Endodermal cell (in vitro differentiated cells): ENCODE measurements at regions not wholly inside any gene's neighbourhood (a gene's known extent, or its start where the extent isn't known, plus 50 kb on each side); places are given as distances from the start of the nearest gene placed in this dataset.
A peak's percentile ranks its signal among the peaks of the same experiment; 100 is the strongest.

Source experiments
- DNase-seq: peaks from one replicate; pipeline ENCODE4 v3.0.0-alpha.2; 2017
- H3K27ac ChIP-seq: 2 replicates; pipeline ENCODE4 v1.5.1; 2013; ENCODE audit warnings: mild to moderate bottlenecking, low read depth, low read length, moderate library complexity
- H3K27me3 ChIP-seq: 2 replicates; pipeline ENCODE4 v1.6.1; 2013; ENCODE audit warnings: mild to moderate bottlenecking, low read length, moderate library complexity; ENCODE audit not compliant: insufficient read depth, control insufficient read depth, poor library complexity, severe bottlenecking
- H3K36me3 ChIP-seq: 2 replicates; pipeline ENCODE4 v1.7.0; 2013; ENCODE audit warnings: mild to moderate bottlenecking, low read length, moderate library complexity; ENCODE audit not compliant: control insufficient read depth, insufficient read depth
- H3K4me1 ChIP-seq: one replicate; pipeline ENCODE4 v1.7.0; 2013; ENCODE audit warnings: low read length; ENCODE audit not compliant: control insufficient read depth, insufficient read depth
- H3K4me3 ChIP-seq: 2 replicates; pipeline ENCODE4 v1.5.1; 2013; ENCODE audit warnings: mild to moderate bottlenecking, low read length, moderate library complexity
- H3K9ac ChIP-seq: 2 replicates; pipeline ENCODE4 v1.6.1; 2013; ENCODE audit warnings: mild to moderate bottlenecking, low read length, moderate library complexity; ENCODE audit not compliant: poor library complexity, severe bottlenecking; ENCODE audit errors: extremely low read depth
- H3K9me3 ChIP-seq: 2 replicates; pipeline ENCODE4 v1.6.1; 2013; ENCODE audit warnings: mild to moderate bottlenecking, low read length, moderate library complexity; ENCODE audit not compliant: control insufficient read depth
- H3K27ac Mint-ChIP-seq: 2 replicates; pipeline ENCODE4 v1.8.0; 2020; ENCODE audit warnings: mixed read lengths
- H3K27me3 Mint-ChIP-seq: 2 replicates; pipeline ENCODE4 v1.8.0; 2021; ENCODE audit warnings: mild to moderate bottlenecking, mixed read lengths; ENCODE audit not compliant: insufficient read depth
- H3K36me3 Mint-ChIP-seq: 2 replicates; pipeline ENCODE4 v1.8.0; 2020; ENCODE audit warnings: low read depth, mixed read lengths
- H3K4me1 Mint-ChIP-seq: 2 replicates; pipeline ENCODE4 v1.8.0; 2020; ENCODE audit warnings: mixed read lengths
- H3K4me3 Mint-ChIP-seq: 2 replicates; pipeline ENCODE4 v1.8.0; 2020; ENCODE audit warnings: mild to moderate bottlenecking, moderate library complexity, mixed read lengths
- H3K9me3 Mint-ChIP-seq: 2 replicates; pipeline ENCODE4 v1.8.0; 2020; ENCODE audit warnings: mild to moderate bottlenecking, mixed read lengths
- WGBS, 2 experiments: methylation state at CpG; one replicate each; pipeline versions ENCODE4 v1.1.5 to v1.1.7; 2013; ENCODE audit warnings: missing lambda C conversion rate in 2 of 2, mixed read lengths in 1 of 2; ENCODE audit not compliant: insufficient coverage in 1 of 2, insufficient read length in 1 of 2; 5-methylcytosine and 5-hydroxymethylcytosine counted together
- TF ChIP-seq, protein P1 (sequence below): fragments of 200-600 bp; sonication (generic); conservative IDR thresholded peaks from 2 replicates; pipeline ENCODE4 v1.5.0; 2021; ENCODE audit warnings: antibody characterized with exemption, mild to moderate bottlenecking

DNA sequence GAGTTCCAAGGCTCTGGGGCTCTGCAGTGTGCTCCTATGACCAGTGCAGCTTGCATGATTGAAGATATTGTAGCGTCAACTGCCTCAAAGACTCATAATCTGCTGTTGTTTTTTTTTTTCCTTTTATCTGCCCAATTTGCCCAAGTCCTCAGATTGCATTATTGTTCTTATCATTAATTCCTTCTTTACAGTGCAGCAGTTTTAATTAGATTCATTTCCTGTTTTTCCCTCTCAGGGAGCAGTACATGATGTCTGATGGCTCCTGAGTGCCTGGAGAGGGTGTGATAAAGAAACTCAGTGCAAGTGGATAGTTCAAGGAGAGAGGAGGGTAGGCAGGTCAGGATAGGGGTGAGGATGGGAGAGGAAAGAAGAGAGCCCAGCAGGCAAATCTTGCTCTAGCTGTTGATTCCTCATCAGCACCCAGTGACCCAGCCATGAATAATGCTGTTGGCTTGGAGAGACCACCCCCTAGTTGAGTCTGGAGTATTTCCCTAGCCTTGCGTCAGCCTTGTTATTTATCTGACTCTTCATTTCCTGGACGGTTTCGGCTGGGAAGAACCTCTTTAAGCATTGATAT is 219.6 kb upstream of the SESN3 start:
- TF ChIP-seq, protein P1, sequence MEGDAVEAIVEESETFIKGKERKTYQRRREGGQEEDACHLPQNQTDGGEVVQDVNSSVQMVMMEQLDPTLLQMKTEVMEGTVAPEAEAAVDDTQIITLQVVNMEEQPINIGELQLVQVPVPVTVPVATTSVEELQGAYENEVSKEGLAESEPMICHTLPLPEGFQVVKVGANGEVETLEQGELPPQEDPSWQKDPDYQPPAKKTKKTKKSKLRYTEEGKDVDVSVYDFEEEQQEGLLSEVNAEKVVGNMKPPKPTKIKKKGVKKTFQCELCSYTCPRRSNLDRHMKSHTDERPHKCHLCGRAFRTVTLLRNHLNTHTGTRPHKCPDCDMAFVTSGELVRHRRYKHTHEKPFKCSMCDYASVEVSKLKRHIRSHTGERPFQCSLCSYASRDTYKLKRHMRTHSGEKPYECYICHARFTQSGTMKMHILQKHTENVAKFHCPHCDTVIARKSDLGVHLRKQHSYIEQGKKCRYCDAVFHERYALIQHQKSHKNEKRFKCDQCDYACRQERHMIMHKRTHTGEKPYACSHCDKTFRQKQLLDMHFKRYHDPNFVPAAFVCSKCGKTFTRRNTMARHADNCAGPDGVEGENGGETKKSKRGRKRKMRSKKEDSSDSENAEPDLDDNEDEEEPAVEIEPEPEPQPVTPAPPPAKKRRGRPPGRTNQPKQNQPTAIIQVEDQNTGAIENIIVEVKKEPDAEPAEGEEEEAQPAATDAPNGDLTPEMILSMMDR: no peak
- H3K9me3 ChIP-seq: no peaks in the 10 kb centered on the region
- no peaks in the 10 kb centered on the region for H3K36me3 Mint-ChIP-seq
- H3K4me1 ChIP-seq: peaks cover 6% of the 10 kb centered on the region
- H3K36me3 ChIP-seq: no peaks in the 10 kb centered on the region
- DNase-seq: no peak
- H3K4me3 ChIP-seq: no peak overlapping the region
- no peak overlapping the region for H3K9ac ChIP-seq
- H3K4me3 Mint-ChIP-seq: no peak overlapping the region
- H3K27ac Mint-ChIP-seq: no peak overlapping the region
- H3K9me3 Mint-ChIP-seq: no peaks in the 10 kb centered on the region
- WGBS, 2 experiments: 93 to 100% methylated on average over 4 of the region's 4 CpGs
- no peaks in the 10 kb centered on the region for H3K27me3 ChIP-seq
- peaks cover 21% of the 10 kb centered on the region for H3K4me1 Mint-ChIP-seq
- H3K27ac ChIP-seq: no peak overlapping the region
- H3K27me3 Mint-ChIP-seq: no peaks in the 10 kb centered on the region

DNA sequence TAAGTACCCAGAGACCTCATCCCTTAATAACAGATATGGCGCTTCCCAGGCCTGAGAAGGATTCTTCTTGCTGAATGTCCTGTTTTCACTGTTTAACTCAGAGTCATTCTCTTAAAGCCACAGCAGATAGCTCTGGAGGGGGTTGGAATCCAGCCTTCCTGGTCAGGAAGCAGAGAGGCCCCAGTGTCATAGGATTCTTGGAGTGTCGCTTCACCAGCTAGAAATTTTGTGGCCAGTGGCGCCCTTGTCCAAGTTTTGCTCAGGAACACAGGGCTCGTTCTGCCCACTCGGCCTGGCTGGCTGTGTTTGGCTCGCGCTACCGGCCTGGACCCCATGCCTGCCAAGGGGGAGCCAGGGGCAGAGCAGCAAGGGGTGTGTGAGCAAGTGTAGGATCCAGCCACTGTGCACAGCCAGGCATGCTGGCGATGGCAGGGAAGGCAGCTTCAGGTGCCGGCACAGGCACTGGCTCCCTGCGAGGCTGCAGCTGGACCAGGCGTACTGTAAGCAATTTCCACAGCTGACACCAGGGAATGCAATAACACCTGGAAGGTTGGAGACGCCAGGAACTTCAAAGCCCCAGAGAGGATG is 214.8 kb upstream of the SESN3 start:
- Histone ChIP-seq H3K36me3 (no peaks in the 10 kb centered on the region), H3K9me3 (no peaks in the 10 kb centered on the region), H3K27ac (no peak overlapping the region), H3K9ac (no peak overlapping the region), H3K27me3 (no peaks in the 10 kb centered on the region), H3K4me3 (no peak overlapping the region), H3K4me1 (peaks cover 9% of the 10 kb centered on the region)
- WGBS, 2 experiments: 91 to 100% methylated on average over 7 to 13 of the region's 13 CpGs
- H3K4me1 Mint-ChIP-seq: peaks cover 12% of the 10 kb centered on the region
- H3K9me3 Mint-ChIP-seq: peaks cover 7% of the 10 kb centered on the region
- DNase-seq: peak; percentile 51
- no peaks in the 10 kb centered on the region for H3K27me3 Mint-ChIP-seq
- TF ChIP-seq, protein P1: no peak
- no peak overlapping the region for H3K27ac Mint-ChIP-seq
- no peak overlapping the region for H3K4me3 Mint-ChIP-seq
- H3K36me3 Mint-ChIP-seq: no peaks in the 10 kb centered on the region

DNA sequence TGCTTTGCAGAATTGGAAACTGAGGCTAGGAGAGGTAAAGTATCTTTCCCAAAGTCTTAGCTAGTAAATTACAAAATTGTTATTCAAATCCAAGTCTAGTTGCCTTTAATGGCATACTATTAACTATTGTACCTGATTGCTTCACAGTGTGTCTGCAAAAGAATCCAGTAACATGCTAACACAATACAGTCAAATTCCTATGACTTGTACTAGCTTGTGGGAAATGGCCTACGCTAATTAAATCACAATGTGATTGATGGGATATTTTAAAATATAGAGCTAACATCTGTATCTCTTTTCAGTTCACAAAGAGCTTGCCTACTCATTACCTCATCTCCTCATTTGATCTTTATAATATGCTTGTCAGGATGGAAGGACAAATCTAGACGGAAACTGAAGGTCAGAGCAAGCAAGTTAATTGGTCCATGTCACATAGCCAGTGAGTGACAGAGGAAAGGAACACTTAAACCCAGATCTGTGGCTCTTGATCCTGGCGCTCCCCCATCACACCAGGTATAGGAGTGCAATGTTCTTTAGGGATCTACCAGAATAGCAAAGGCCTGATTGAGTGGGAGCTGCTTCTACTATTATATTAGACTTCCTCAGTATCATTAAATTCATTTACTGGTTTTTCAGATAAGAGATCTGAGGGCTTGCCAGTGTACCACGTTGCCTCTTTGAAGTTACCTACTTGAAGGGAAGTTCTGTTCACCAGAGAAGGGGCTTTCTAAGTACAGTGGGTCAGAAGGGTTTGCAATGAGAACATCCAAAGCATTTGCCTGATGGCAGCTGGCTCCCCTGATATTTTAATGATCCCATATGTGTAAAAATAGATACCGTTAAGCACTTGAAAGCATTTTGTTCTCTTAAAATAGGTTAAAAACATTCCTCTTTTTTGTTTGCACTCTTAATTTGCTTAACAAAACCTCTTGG is 213.6 kb upstream of the SESN3 start:
- H3K36me3 Mint-ChIP-seq: no peaks in the 10 kb centered on the region
- Histone ChIP-seq H3K4me3 (no peak overlapping the region), H3K27ac (no peak overlapping the region), H3K9ac (no peak overlapping the region), H3K36me3 (no peaks in the 10 kb centered on the region), H3K4me1 (peaks cover 3% of the 10 kb centered on the region), H3K9me3 (no peaks in the 10 kb centered on the region), H3K27me3 (no peaks in the 10 kb centered on the region)
- H3K4me3 Mint-ChIP-seq: no peak overlapping the region
- DNase-seq: no peak
- 64 to 80% methylated on average over 3 to 4 of the region's 5 CpGs for WGBS, 2 experiments
- TF ChIP-seq, protein P1: no peak
- H3K9me3 Mint-ChIP-seq: peaks cover 7% of the 10 kb centered on the region
- H3K27ac Mint-ChIP-seq: no peak overlapping the region
- H3K4me1 Mint-ChIP-seq: peaks cover 2% of the 10 kb centered on the region
- no peaks in the 10 kb centered on the region for H3K27me3 Mint-ChIP-seq
